HepG2 (cell line): ENCODE measurements at regions not wholly inside any gene's neighbourhood (a gene's known extent, or its start where the extent isn't known, plus 50 kb on each side); places are given as distances from the start of the nearest gene placed in this dataset.
"Not testable (repeated sequence)": the region's sequence is repeated elsewhere in the genome, so short reads cannot be mapped to it uniquely, and the experiment has no call there.

Source experiments
- EP300 ChIP-seq, 3 experiments: sonication (generic) in 1 of 3; formaldehyde crosslinking in 1 of 3; IDR thresholded peaks; 2 replicates each; pipeline versions ENCODE4 v1.5.1 to v1.6.1; 2011 to 2020; ENCODE audit warnings: low read depth in 2 of 3, low read length in 2 of 3, borderline replicate concordance in 1 of 3, improper control_type of control experiment in 1 of 3, mild to moderate bottlenecking in 1 of 3, missing genetic modification reagents in 1 of 3, moderate library complexity in 1 of 3
- ISL2 ChIP-seq: sonication (generic); formaldehyde crosslinking; IDR thresholded peaks from 2 replicates; pipeline ENCODE4 v1.5.0; 2020; ENCODE audit warnings: missing genetic modification reagents
- JUND ChIP-seq: sonication (generic); formaldehyde crosslinking; IDR thresholded peaks from 2 replicates; pipeline ENCODE4 v1.8.0; 2022; ENCODE audit warnings: mild to moderate bottlenecking, missing genetic modification reagents
- NFIC ChIP-seq: IDR thresholded peaks from 2 replicates; pipeline ENCODE4 v1.6.1; 2012; ENCODE audit warnings: mild to moderate bottlenecking, low read length, inconsistent platforms
- WIZ ChIP-seq: sonication (generic); formaldehyde crosslinking; IDR thresholded peaks from 2 replicates; pipeline ENCODE4 v1.5.1; 2020; ENCODE audit warnings: mild to moderate bottlenecking, missing genetic modification reagents
- ZBTB3 ChIP-seq: sonication (generic); formaldehyde crosslinking; IDR thresholded peaks from 2 replicates; pipeline ENCODE4 v1.4.0; 2020; ENCODE audit warnings: low read depth, mild to moderate bottlenecking, moderate library complexity, missing genetic modification reagents, borderline replicate concordance
- ZNF30 ChIP-seq: sonication (generic); formaldehyde crosslinking; IDR thresholded peaks from 2 replicates; pipeline ENCODE4 v1.5.0; 2020; ENCODE audit warnings: mild to moderate bottlenecking, missing genetic modification reagents
- ZNF318 ChIP-seq: sonication (generic); formaldehyde crosslinking; IDR thresholded peaks from 2 replicates; pipeline ENCODE4 v1.4.0; 2020; ENCODE audit warnings: mild to moderate bottlenecking, missing genetic modification reagents
- TF ChIP-seq, protein P1 (sequence below): sonication (generic); formaldehyde crosslinking; IDR thresholded peaks from 2 replicates; pipeline ENCODE4 v1.5.0; 2020; ENCODE audit warnings: mild to moderate bottlenecking, missing genetic modification reagents, moderate library complexity
- TF ChIP-seq, protein P2 (sequence below): sonication (generic); formaldehyde crosslinking; conservative IDR thresholded peaks from 2 replicates; pipeline ENCODE4 v1.8.0; 2022; ENCODE audit warnings: low read depth, missing genetic modification reagents

- not testable (repeated sequence) for TF ChIP-seq ZBTB3 (CRISPR knock-in tag); EP300 (IDR thresholded peaks at IDR 0.05; ENCODE audit: low read depth in 2 of 2, low read length in 2 of 2); EP300 (CRISPR knock-in tag; IDR thresholded peaks at IDR 0.05; ENCODE audit: borderline replicate concordance); ISL2 (CRISPR knock-in tag); JUND (CRISPR knock-in tag); WIZ (CRISPR knock-in tag); ZNF30 (CRISPR knock-in tag); ZNF318 (CRISPR knock-in tag); NFIC
- TF ChIP-seq, protein P1, sequence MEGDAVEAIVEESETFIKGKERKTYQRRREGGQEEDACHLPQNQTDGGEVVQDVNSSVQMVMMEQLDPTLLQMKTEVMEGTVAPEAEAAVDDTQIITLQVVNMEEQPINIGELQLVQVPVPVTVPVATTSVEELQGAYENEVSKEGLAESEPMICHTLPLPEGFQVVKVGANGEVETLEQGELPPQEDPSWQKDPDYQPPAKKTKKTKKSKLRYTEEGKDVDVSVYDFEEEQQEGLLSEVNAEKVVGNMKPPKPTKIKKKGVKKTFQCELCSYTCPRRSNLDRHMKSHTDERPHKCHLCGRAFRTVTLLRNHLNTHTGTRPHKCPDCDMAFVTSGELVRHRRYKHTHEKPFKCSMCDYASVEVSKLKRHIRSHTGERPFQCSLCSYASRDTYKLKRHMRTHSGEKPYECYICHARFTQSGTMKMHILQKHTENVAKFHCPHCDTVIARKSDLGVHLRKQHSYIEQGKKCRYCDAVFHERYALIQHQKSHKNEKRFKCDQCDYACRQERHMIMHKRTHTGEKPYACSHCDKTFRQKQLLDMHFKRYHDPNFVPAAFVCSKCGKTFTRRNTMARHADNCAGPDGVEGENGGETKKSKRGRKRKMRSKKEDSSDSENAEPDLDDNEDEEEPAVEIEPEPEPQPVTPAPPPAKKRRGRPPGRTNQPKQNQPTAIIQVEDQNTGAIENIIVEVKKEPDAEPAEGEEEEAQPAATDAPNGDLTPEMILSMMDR: not testable (repeated sequence)
- TF ChIP-seq, protein P2, sequence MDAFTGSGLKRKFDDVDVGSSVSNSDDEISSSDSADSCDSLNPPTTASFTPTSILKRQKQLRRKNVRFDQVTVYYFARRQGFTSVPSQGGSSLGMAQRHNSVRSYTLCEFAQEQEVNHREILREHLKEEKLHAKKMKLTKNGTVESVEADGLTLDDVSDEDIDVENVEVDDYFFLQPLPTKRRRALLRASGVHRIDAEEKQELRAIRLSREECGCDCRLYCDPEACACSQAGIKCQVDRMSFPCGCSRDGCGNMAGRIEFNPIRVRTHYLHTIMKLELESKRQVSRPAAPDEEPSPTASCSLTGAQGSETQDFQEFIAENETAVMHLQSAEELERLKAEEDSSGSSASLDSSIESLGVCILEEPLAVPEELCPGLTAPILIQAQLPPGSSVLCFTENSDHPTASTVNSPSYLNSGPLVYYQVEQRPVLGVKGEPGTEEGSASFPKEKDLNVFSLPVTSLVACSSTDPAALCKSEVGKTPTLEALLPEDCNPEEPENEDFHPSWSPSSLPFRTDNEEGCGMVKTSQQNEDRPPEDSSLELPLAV (CRISPR knock-in tag): not testable (repeated sequence)
These were observed 617.8 kb upstream of the AUTS2 start for GRCh38 chr7:68980432-68980831.
